Fibroblast of lung (primary cell): ENCODE measurements at regions not wholly inside any gene's neighbourhood (a gene's known extent, or its start where the extent isn't known, plus 50 kb on each side); places are given as distances from the start of the nearest gene placed in this dataset.

Experiments used
- DNase-seq, 2 donors: peaks; one replicate each; pipeline versions ENCODE4 v3.0.0 to v3.0.0-alpha.2; 2010; ENCODE audit warnings: low read depth in 2 of 2
- H2AFZ ChIP-seq: 2 replicates; pipeline ENCODE4 v1.5.1; 2012; ENCODE audit warnings: low read length, control low read depth, inconsistent platforms
- H3K27ac ChIP-seq: 2 replicates; pipeline ENCODE4 v1.5.1; 2011; ENCODE audit warnings: low read length, control low read depth; ENCODE audit not compliant: insufficient read depth
- H3K27me3 ChIP-seq: 2 replicates; pipeline ENCODE4 v1.5.1; 2011; ENCODE audit warnings: mild to moderate bottlenecking, low read length; ENCODE audit not compliant: control insufficient read depth, insufficient read depth
- H3K36me3 ChIP-seq: 2 replicates; pipeline ENCODE4 v1.5.1; 2011; ENCODE audit warnings: low read length; ENCODE audit not compliant: control insufficient read depth, insufficient read depth
- H3K4me1 ChIP-seq: 2 replicates; pipeline ENCODE4 v1.5.1; 2011; ENCODE audit warnings: low read length; ENCODE audit not compliant: control insufficient read depth, insufficient read depth; ENCODE audit errors: extremely low read depth
- H3K4me2 ChIP-seq: 2 replicates; pipeline ENCODE4 v1.5.1; 2011; ENCODE audit warnings: low read length, control low read depth; ENCODE audit not compliant: insufficient read depth; ENCODE audit errors: extremely low read depth
- H3K4me3 ChIP-seq, 4 experiments: fragments of 200-600 bp in 1 of 4; sonication (generic) in 1 of 4; replicated peaks in 1 of 4; 2 replicates each; pipeline ENCODE4 v1.5.1; 2011 to 2016; ENCODE audit warnings: low read length in 4 of 4, low read depth in 3 of 4, mild to moderate bottlenecking in 3 of 4, control low read depth in 2 of 4, inconsistent platforms in 1 of 4, mixed read lengths in 1 of 4; ENCODE audit not compliant: insufficient read depth in 1 of 4; ENCODE audit errors: control extremely low read depth in 1 of 4
- H3K79me2 ChIP-seq: 2 replicates; pipeline ENCODE4 v1.5.1; 2012; ENCODE audit warnings: mild to moderate bottlenecking, low read length, inconsistent platforms; ENCODE audit not compliant: control insufficient read depth, insufficient read depth
- H3K9ac ChIP-seq: 2 replicates; pipeline ENCODE4 v1.5.1; 2011; ENCODE audit warnings: mild to moderate bottlenecking, low read length, control low read depth; ENCODE audit not compliant: insufficient read depth
- H3K9me3 ChIP-seq: 2 replicates; pipeline ENCODE4 v1.5.1; 2012; ENCODE audit warnings: low read depth, low read length; ENCODE audit not compliant: control insufficient read depth, insufficient read depth
- H4K20me1 ChIP-seq: 2 replicates; pipeline ENCODE4 v1.5.1; 2011; ENCODE audit warnings: low read length; ENCODE audit not compliant: control insufficient read depth, insufficient read depth; ENCODE audit errors: extremely low read depth
- CTCF ChIP-seq, 2 donors: IDR thresholded peaks in 1 of 2; conservative IDR thresholded peaks in 1 of 2; 1 replicate in 1 of 2; 2 replicates in 1 of 2; pipeline ENCODE4 v1.5.1; 2011 to 2012; ENCODE audit warnings: low read length in 2 of 2, control low read depth in 1 of 2, inconsistent platforms in 1 of 2, low read depth in 1 of 2, mild to moderate bottlenecking in 1 of 2
- EZH2 ChIP-seq: IDR thresholded peaks from 2 replicates; pipeline ENCODE4 v1.5.1; 2012; ENCODE audit warnings: low read length, control low read depth, mild to moderate bottlenecking; ENCODE audit errors: missing control alignments

- no peaks in the 10 kb centered on the region for H3K4me1 ChIP-seq
- H2AFZ ChIP-seq: no peak overlapping the region
- no peak overlapping the region for H3K9ac ChIP-seq
These were observed 388.6 kb downstream of the MATN1 start for GRCh38 chr1:30334767-30335166.

GRCh38 chr1:30332116-30333094 lies 391.0 kb downstream of the MATN1 start:
- no peaks in the 10 kb centered on the region for H3K79me2 ChIP-seq
- H3K9ac ChIP-seq: no peak overlapping the region
- no peak overlapping the region for H2AFZ ChIP-seq
- no peak overlapping the region for H3K4me3 ChIP-seq
- H3K36me3 ChIP-seq: no peaks in the 10 kb centered on the region
- no peaks in the 10 kb centered on the region for H3K9me3 ChIP-seq
- no peaks in the 10 kb centered on the region for H3K4me1 ChIP-seq
- H3K27me3 ChIP-seq: no peaks in the 10 kb centered on the region
- no peak for DNase-seq
- no peak overlapping the region for H3K27ac ChIP-seq
- H4K20me1 ChIP-seq: no peaks in the 10 kb centered on the region
- TF ChIP-seq CTCF (conservative IDR thresholded peaks at IDR 0.05 in 1 of 2, IDR thresholded peaks at IDR 0.05 in 1 of 2; ENCODE audit: low read depth in 1 of 2, low read length in 2 of 2): no peak
- no peak for TF ChIP-seq EZH2
- H3K4me2 ChIP-seq: no peak overlapping the region

More at GRCh38 chr1:30334767-30335166, 388.6 kb downstream of the MATN1 start:
- no peaks in the 10 kb centered on the region for H4K20me1 ChIP-seq
- no peak for DNase-seq
- no peaks in the 10 kb centered on the region for H3K79me2 ChIP-seq
- H3K27ac ChIP-seq: no peak overlapping the region
- no peak overlapping the region for H3K4me2 ChIP-seq
- H3K27me3 ChIP-seq: no peaks in the 10 kb centered on the region
- H3K9me3 ChIP-seq: no peaks in the 10 kb centered on the region
- no peak overlapping the region for H3K4me3 ChIP-seq
- TF ChIP-seq EZH2 (no peak), CTCF (conservative IDR thresholded peaks at IDR 0.05 in 1 of 2, IDR thresholded peaks at IDR 0.05 in 1 of 2; ENCODE audit: low read depth in 1 of 2, low read length in 2 of 2) (no peak)
- no peaks in the 10 kb centered on the region for H3K36me3 ChIP-seq

GRCh38 chr1:30331415-30332065 lies 391.8 kb downstream of the MATN1 start:
- no peaks in the 10 kb centered on the region for H3K9me3 ChIP-seq
- H3K4me3 ChIP-seq: no peak overlapping the region
- H3K27me3 ChIP-seq: no peaks in the 10 kb centered on the region
- H3K4me2 ChIP-seq: no peak overlapping the region
- no peaks in the 10 kb centered on the region for H3K79me2 ChIP-seq
- no peaks in the 10 kb centered on the region for H3K36me3 ChIP-seq
- H3K4me1 ChIP-seq: no peaks in the 10 kb centered on the region
- no peak overlapping the region for H2AFZ ChIP-seq
- no peaks in the 10 kb centered on the region for H4K20me1 ChIP-seq
- no peak overlapping the region for H3K27ac ChIP-seq
- no peak for DNase-seq
- TF ChIP-seq EZH2 (no peak), CTCF (conservative IDR thresholded peaks at IDR 0.05 in 1 of 2, IDR thresholded peaks at IDR 0.05 in 1 of 2; ENCODE audit: low read depth in 1 of 2, low read length in 2 of 2) (no peak)
- H3K9ac ChIP-seq: no peak overlapping the region
